Breast epithelium (tissue), 3 donors: ENCODE measurements at regions not wholly inside any gene's neighbourhood (a gene's known extent, or its start where the extent isn't known, plus 50 kb on each side); places are given as distances from the start of the nearest gene placed in this dataset.

Experiments used
- CTCF ChIP-seq, 3 donors: fragments of 450-650 bp; IDR thresholded peaks; one replicate each; pipeline ENCODE4 v1.5.1; 2016 to 2017; ENCODE audit warnings: antibody characterized with exemption in 3 of 3, mild to moderate bottlenecking in 3 of 3, moderate library complexity in 3 of 3
- POLR2A ChIP-seq: fragments of 450-650 bp; IDR thresholded peaks from one replicate; pipeline ENCODE4 v1.6.1; 2016; ENCODE audit warnings: antibody characterized with exemption, mild to moderate bottlenecking, moderate library complexity
- POLR2AphosphoS5 ChIP-seq, 3 donors: sonication (generic); formaldehyde crosslinking; IDR thresholded peaks; one replicate each; pipeline ENCODE4 v1.6.1; 2017; ENCODE audit warnings: antibody characterized with exemption in 3 of 3

GRCh38 chr13:64428196-64428595, 2801.9 kb downstream of the PCDH9 start:
- TF ChIP-seq POLR2A: no peak
- no peak for TF ChIP-seq CTCF (IDR thresholded peaks at IDR 0.05)
- TF ChIP-seq POLR2AphosphoS5 (IDR thresholded peaks at IDR 0.05): no peak
